Epithelial cell of esophagus (primary cell): ENCODE measurements at regions not wholly inside any gene's neighbourhood (a gene's known extent, or its start where the extent isn't known, plus 50 kb on each side); places are given as distances from the start of the nearest gene placed in this dataset.

ENCODE experiments used
- DNase-seq: peaks from one replicate; pipeline ENCODE4 v3.0.0; 2010; ENCODE audit warnings: low read depth
- H3K4me3 ChIP-seq: 2 replicates; pipeline ENCODE4 v1.5.1; 2011; ENCODE audit warnings: mild to moderate bottlenecking, low read length, control low read depth
- CTCF ChIP-seq: IDR thresholded peaks from 2 replicates; pipeline ENCODE4 v1.5.1; 2011; ENCODE audit warnings: low read depth, mild to moderate bottlenecking, low read length, control low read depth, inconsistent platforms; ENCODE audit not compliant: insufficient read depth; ENCODE audit errors: missing control alignments

- no peak overlapping the region for H3K4me3 ChIP-seq
- DNase-seq = no peak
- TF ChIP-seq CTCF = no peak
These were observed 258.0 kb upstream of the CLINT1 start for GRCh38 chr5:158116965-158117364.

GRCh38 chr5:158115468-158115867 is 256.5 kb upstream of the CLINT1 start:
- DNase-seq = no peak
- no peak for TF ChIP-seq CTCF
- H3K4me3 ChIP-seq = no peak overlapping the region

- no peak for TF ChIP-seq CTCF
- no peak overlapping the region for H3K4me3 ChIP-seq
- DNase-seq = no peak
These were observed 249.2 kb upstream of the CLINT1 start for GRCh38 chr5:158108177-158108576.

- H3K4me3 ChIP-seq = no peak overlapping the region
- peak; percentile 14 for DNase-seq
- no peak for TF ChIP-seq CTCF
These were observed 241.5 kb upstream of the CLINT1 start for GRCh38 chr5:158100373-158100888.

GRCh38 chr5:158099571-158100105 is 240.7 kb upstream of the CLINT1 start:
- no peak for DNase-seq
- H3K4me3 ChIP-seq = no peak overlapping the region
- no peak for TF ChIP-seq CTCF

GRCh38 chr5:158096835-158097234 is 237.9 kb upstream of the CLINT1 start:
- no peak for DNase-seq
- no peak overlapping the region for H3K4me3 ChIP-seq
- TF ChIP-seq CTCF = no peak

GRCh38 chr5:158086856-158087255 is 227.9 kb upstream of the CLINT1 start:
- no peak for DNase-seq
- no peak overlapping the region for H3K4me3 ChIP-seq
- no peak for TF ChIP-seq CTCF
